Colonic mucosa (tissue), 4 donors: ENCODE measurements at regions not wholly inside any gene's neighbourhood (a gene's known extent, or its start where the extent isn't known, plus 50 kb on each side); places are given as distances from the start of the nearest gene placed in this dataset.

Source experiments
- DNase-seq: peaks from one replicate; pipeline ENCODE4 v3.0.0-alpha.2; 2020
- H3K27ac ChIP-seq: fragments of 200-600 bp; one replicate; pipeline ENCODE4 v1.8.0; 2021
- H3K27me3 ChIP-seq: fragments of 200-600 bp; one replicate; pipeline ENCODE4 v1.8.0; 2021
- H3K36me3 ChIP-seq: fragments of 200-600 bp; one replicate; pipeline ENCODE4 v1.8.0; 2021
- H3K4me1 ChIP-seq: fragments of 200-600 bp; one replicate; pipeline ENCODE4 v1.8.0; 2021; ENCODE audit warnings: mild to moderate bottlenecking
- H3K4me3 ChIP-seq: fragments of 200-600 bp; one replicate; pipeline ENCODE4 v1.8.0; 2021
- H3K9ac ChIP-seq, 2 donors: one replicate each; pipeline ENCODE4 v1.7.0; 2013; ENCODE audit warnings: control low read depth in 2 of 2, low read depth in 2 of 2, low read length in 2 of 2
- H3K9me3 ChIP-seq: fragments of 200-600 bp; one replicate; pipeline ENCODE4 v1.8.0; 2021
- CTCF ChIP-seq: fragments of 200-600 bp; IDR thresholded peaks from one replicate; pipeline ENCODE4 v1.8.0; 2022; ENCODE audit warnings: antibody characterized with exemption, mild to moderate bottlenecking
- intact Hi-C: fragments of 100-400 bp; cut with DNase I; formaldehyde crosslinking; loops from one replicate; pipeline ENCODE4 v1.14.1; 2022
- donor health status: healthy.
- donor health status: DM: no; HTN: no; CAD: no.
- donor health status: DM: no; HTN: no; CAD: no.

GRCh38 chr6:4565301-4566250 is 210.6 kb upstream of the CDYL start:
- Histone ChIP-seq H3K27me3 (no peaks in the 10 kb centered on the region), H3K9me3 (no peaks in the 10 kb centered on the region), H3K4me1 (no peaks in the 10 kb centered on the region), H3K27ac (no peak overlapping the region), H3K36me3 (no peaks in the 10 kb centered on the region), H3K4me3 (no peak overlapping the region), H3K9ac (no peak overlapping the region)
- intact Hi-C loops, result no loop called here
- TF ChIP-seq CTCF, result no peak
- DNase-seq, result peak; percentile 13

GRCh38 chr6:4564801-4565271 is 211.4 kb upstream of the CDYL start:
- no peak overlapping the region for H3K27ac ChIP-seq
- H3K36me3 ChIP-seq, result no peaks in the 10 kb centered on the region
- H3K27me3 ChIP-seq, result no peaks in the 10 kb centered on the region
- H3K4me3 ChIP-seq, result no peak overlapping the region
- peak; percentile 9 for DNase-seq
- no peaks in the 10 kb centered on the region for H3K4me1 ChIP-seq
- TF ChIP-seq CTCF, result no peak
- no peak overlapping the region for H3K9ac ChIP-seq
- intact Hi-C loops, result no loop called here
- no peaks in the 10 kb centered on the region for H3K9me3 ChIP-seq

- intact Hi-C loops, result no loop called here
- Histone ChIP-seq H3K27me3 (no peaks in the 10 kb centered on the region), H3K9me3 (no peaks in the 10 kb centered on the region), H3K4me1 (no peaks in the 10 kb centered on the region), H3K4me3 (no peak overlapping the region), H3K27ac (no peak overlapping the region), H3K36me3 (no peaks in the 10 kb centered on the region), H3K9ac (no peak overlapping the region)
- TF ChIP-seq CTCF, result no peak
- DNase-seq, result no peak
Measured at GRCh38 chr6:4563877-4564276, 212.3 kb upstream of the CDYL start.

- H3K4me3 ChIP-seq, result no peak overlapping the region
- H3K4me1 ChIP-seq, result no peaks in the 10 kb centered on the region
- TF ChIP-seq CTCF, result no peak
- H3K36me3 ChIP-seq, result no peaks in the 10 kb centered on the region
- H3K9me3 ChIP-seq, result no peaks in the 10 kb centered on the region
- H3K27ac ChIP-seq, result no peak overlapping the region
- H3K27me3 ChIP-seq, result no peaks in the 10 kb centered on the region
- no peak for DNase-seq
- H3K9ac ChIP-seq, result no peak overlapping the region
- intact Hi-C loops, result no loop called here
Measured at GRCh38 chr6:4563156-4563555, 213.0 kb upstream of the CDYL start.

GRCh38 chr6:4561773-4562400 is 214.3 kb upstream of the CDYL start:
- no peaks in the 10 kb centered on the region for H3K36me3 ChIP-seq
- no peaks in the 10 kb centered on the region for H3K9me3 ChIP-seq
- H3K4me1 ChIP-seq, result no peaks in the 10 kb centered on the region
- TF ChIP-seq CTCF, result no peak
- no peaks in the 10 kb centered on the region for H3K27me3 ChIP-seq
- H3K9ac ChIP-seq, result no peak overlapping the region
- no peak overlapping the region for H3K4me3 ChIP-seq
- no peak overlapping the region for H3K27ac ChIP-seq
- intact Hi-C loops, result no loop called here
- DNase-seq, result no peak
